ENCODE measurements at regions not wholly inside any gene's neighbourhood (a gene's known extent, or its start where the extent isn't known, plus 50 kb on each side); places are given as distances from the start of the nearest gene placed in this dataset.
"Not testable (repeated sequence)": the region's sequence is repeated elsewhere in the genome, so short reads cannot be mapped to it uniquely, and the experiment has no call there.

- TF ChIP-seq CTCF, POLR2A (IDR thresholded peaks at IDR 0.05): not testable (repeated sequence)
These were observed 113.0 kb upstream of the CDH11 start for GRCh38 chr16:65234721-65235320.

All from uterus (tissue), 2 donors.